CD4-positive, alpha-beta T cell (primary cell): ENCODE measurements at regions not wholly inside any gene's neighbourhood (a gene's known extent, or its start where the extent isn't known, plus 50 kb on each side); places are given as distances from the start of the nearest gene placed in this dataset.

Experiments
- ATAC-seq: fragments of 200-7000 bp; cut with Tn5 transposase; one replicate; pipeline ENCODE4 v1.10.0; 2022; ENCODE audit warnings: mild to moderate bottlenecking; ENCODE audit not compliant: poor library complexity
- CTCF ChIA-PET: fragments of 350-600 bp; sonication (Branson Sonifier 250); formaldehyde crosslinking; loops from one replicate; lab custom pipeline; 2021; ENCODE audit warnings: antibody characterized with exemption, inconsistent platforms; lab: Charles Lee
- POLR2A ChIA-PET: fragments of 350-600 bp; sonication (Branson Sonifier 250); formaldehyde crosslinking; loops from one replicate; lab custom pipeline; 2021; ENCODE audit warnings: antibody characterized with exemption, inconsistent platforms; lab: Charles Lee
- DNase-seq, 14 experiments: peaks; one replicate each; pipeline ENCODE4 v3.0.0-alpha.2; 2013 to 2020; ENCODE audit warnings: mixed read lengths in 2 of 14
- H3K27ac ChIP-seq, 2 donors: one replicate each; pipeline versions ENCODE4 v1.5.1 to v1.7.0; 2013; ENCODE audit warnings: low read length in 2 of 2, low read depth in 1 of 2, mild to moderate bottlenecking in 1 of 2
- H3K27me3 ChIP-seq, 2 experiments: 1 replicate in 1 of 2; 2 replicates in 1 of 2; pipeline versions ENCODE4 v1.6.1 to v1.7.0; 2013; ENCODE audit warnings: low read length in 2 of 2, control low read depth in 1 of 2, mild to moderate bottlenecking in 1 of 2, moderate library complexity in 1 of 2; ENCODE audit not compliant: insufficient read depth in 2 of 2, control insufficient read depth in 1 of 2
- H3K36me3 ChIP-seq: one replicate; pipeline ENCODE4 v1.6.1; 2013; ENCODE audit warnings: low read length, control low read depth; ENCODE audit not compliant: insufficient read depth
- H3K4me1 ChIP-seq: one replicate; pipeline ENCODE4 v1.6.1; 2013; ENCODE audit warnings: low read length, control low read depth; ENCODE audit not compliant: insufficient read depth
- H3K4me3 ChIP-seq: one replicate; pipeline ENCODE4 v1.5.1; 2013; ENCODE audit warnings: mild to moderate bottlenecking, low read length, moderate library complexity
- H3K9me3 ChIP-seq, 2 experiments: 1 replicate in 1 of 2; 2 replicates in 1 of 2; pipeline versions ENCODE4 v1.6.1 to v1.7.0; 2013; ENCODE audit warnings: low read length in 2 of 2, mild to moderate bottlenecking in 2 of 2, control low read depth in 1 of 2, moderate library complexity in 1 of 2; ENCODE audit not compliant: control insufficient read depth in 1 of 2, insufficient read depth in 1 of 2
- H3K27ac Mint-ChIP-seq: one replicate; pipeline ENCODE4 v1.8.0; 2020; ENCODE audit warnings: mixed read lengths
- H3K27me3 Mint-ChIP-seq: one replicate; pipeline ENCODE4 v1.8.0; 2021; ENCODE audit warnings: mixed read lengths
- H3K36me3 Mint-ChIP-seq: one replicate; pipeline ENCODE4 v1.8.0; 2021; ENCODE audit warnings: low read depth, mixed read lengths
- H3K4me1 Mint-ChIP-seq: one replicate; pipeline ENCODE4 v1.8.0; 2021; ENCODE audit warnings: low read depth, mixed read lengths
- H3K4me3 Mint-ChIP-seq: one replicate; pipeline ENCODE4 v1.8.0; 2020; ENCODE audit warnings: mild to moderate bottlenecking, mixed read lengths
- H3K9me3 Mint-ChIP-seq: one replicate; pipeline ENCODE4 v1.8.0; 2020; ENCODE audit warnings: mixed read lengths
- CTCF ChIP-seq: fragments of 200-600 bp; IDR thresholded peaks from one replicate; pipeline ENCODE4 v1.8.0; 2022; ENCODE audit warnings: antibody characterized with exemption, mild to moderate bottlenecking
- intact Hi-C, 2 experiments: fragments of 100-400 bp; cut with DNase I in 1 of 2; cut with micrococcal nuclease in 1 of 2; formaldehyde crosslinking; loops; one replicate each; pipeline versions ENCODE4 v1.15.1 to v1.9.0; 2023 to 2025; cut with DNase I, micrococcal nuclease

GRCh38 chr5:6995115-6995514 lies 281.9 kb downstream of the TENT4A start:
- DNase-seq = no peak
- Mint-ChIP-seq H3K36me3 (no peaks in the 10 kb centered on the region), H3K9me3 (no peaks in the 10 kb centered on the region), H3K27ac (no peak overlapping the region), H3K4me3 (no peak overlapping the region), H3K4me1 (no peaks in the 10 kb centered on the region), H3K27me3 (peaks cover 25% of the 10 kb centered on the region)
- peaks cover 0 to 5% of the 10 kb centered on the region in 2 experiments for H3K27me3 ChIP-seq
- H3K9me3 ChIP-seq = no peaks in the 10 kb centered on the region
- H3K4me3 ChIP-seq = no peak overlapping the region
- H3K4me1 ChIP-seq = no peaks in the 10 kb centered on the region
- TF ChIP-seq CTCF = no peak
- no peak overlapping the region for H3K27ac ChIP-seq
- POLR2A ChIA-PET = no interaction called here
- no peak for ATAC-seq
- H3K36me3 ChIP-seq = no peaks in the 10 kb centered on the region
- intact Hi-C loops = no loop called here
- CTCF ChIA-PET = no interaction called here

DNA sequence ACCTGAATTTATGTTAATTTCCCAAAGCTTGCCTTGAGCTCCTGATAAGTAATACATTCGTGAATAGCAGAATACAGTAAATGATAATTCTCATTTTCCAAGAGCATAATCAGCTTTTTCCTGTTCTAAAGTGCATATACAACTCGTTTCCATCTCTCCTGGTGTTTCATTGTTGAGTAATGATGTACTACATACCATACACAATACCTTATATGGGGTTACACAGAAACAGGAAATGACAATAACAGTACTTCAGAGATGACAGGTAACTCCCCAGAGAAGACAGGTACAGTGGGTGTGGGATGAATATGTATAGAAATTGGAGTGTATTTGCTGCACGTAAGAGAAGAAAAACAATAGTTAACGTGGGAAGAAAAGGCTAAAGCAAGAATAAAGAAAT lies 287.1 kb downstream of the TENT4A start:
- POLR2A ChIA-PET = no interaction called here
- Histone ChIP-seq H3K4me3 (no peak overlapping the region), H3K4me1 (no peaks in the 10 kb centered on the region), H3K36me3 (no peaks in the 10 kb centered on the region), H3K27me3 (no peaks in the 10 kb centered on the region), H3K27ac (no peak overlapping the region), H3K9me3 (no peaks in the 10 kb centered on the region)
- Mint-ChIP-seq H3K27ac (no peak overlapping the region), H3K9me3 (no peaks in the 10 kb centered on the region), H3K36me3 (no peaks in the 10 kb centered on the region), H3K4me1 (no peaks in the 10 kb centered on the region), H3K4me3 (no peak overlapping the region), H3K27me3 (peaks cover 22% of the 10 kb centered on the region)
- CTCF ChIA-PET = no interaction called here
- intact Hi-C loops = no loop called here
- no peak for TF ChIP-seq CTCF
- ATAC-seq (no peak), DNase-seq (no peak)

DNA sequence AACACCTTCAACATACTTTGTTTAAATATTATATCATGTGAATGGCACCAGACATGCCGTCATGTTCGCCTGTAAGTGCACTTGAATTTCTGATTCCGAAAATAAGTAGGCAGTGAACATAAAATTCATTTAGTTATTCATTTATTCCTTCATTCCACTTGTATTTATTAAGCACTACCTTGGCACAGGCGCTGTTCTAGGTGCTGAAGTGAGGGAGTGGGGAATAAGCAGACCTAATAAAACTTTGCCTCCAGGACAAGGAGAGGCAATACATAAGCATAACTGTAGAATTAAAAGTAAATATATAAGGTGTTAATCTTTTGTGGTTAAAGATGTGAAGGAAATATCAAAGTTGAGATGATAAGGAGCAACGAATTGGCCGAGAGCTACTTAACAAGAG lies 297.4 kb downstream of the TENT4A start:
- intact Hi-C loops = no loop called here
- Mint-ChIP-seq H3K9me3 (peaks cover 5% of the 10 kb centered on the region), H3K36me3 (no peaks in the 10 kb centered on the region), H3K27ac (no peak overlapping the region), H3K27me3 (peaks cover 11% of the 10 kb centered on the region), H3K4me1 (no peaks in the 10 kb centered on the region), H3K4me3 (no peak overlapping the region)
- ChIA-PET CTCF (no interaction called here), POLR2A (no interaction called here)
- Histone ChIP-seq H3K36me3 (no peaks in the 10 kb centered on the region), H3K4me3 (no peak overlapping the region), H3K4me1 (no peaks in the 10 kb centered on the region), H3K27me3 (no peaks in the 10 kb centered on the region), H3K9me3 (no peaks in the 10 kb centered on the region), H3K27ac (no peak overlapping the region)
- ATAC-seq = no peak
- DNase-seq = no peak
- no peak for TF ChIP-seq CTCF
